ENCODE measurements at regions not wholly inside any gene's neighbourhood (a gene's known extent, or its start where the extent isn't known, plus 50 kb on each side); places are given as distances from the start of the nearest gene placed in this dataset.

DNA sequence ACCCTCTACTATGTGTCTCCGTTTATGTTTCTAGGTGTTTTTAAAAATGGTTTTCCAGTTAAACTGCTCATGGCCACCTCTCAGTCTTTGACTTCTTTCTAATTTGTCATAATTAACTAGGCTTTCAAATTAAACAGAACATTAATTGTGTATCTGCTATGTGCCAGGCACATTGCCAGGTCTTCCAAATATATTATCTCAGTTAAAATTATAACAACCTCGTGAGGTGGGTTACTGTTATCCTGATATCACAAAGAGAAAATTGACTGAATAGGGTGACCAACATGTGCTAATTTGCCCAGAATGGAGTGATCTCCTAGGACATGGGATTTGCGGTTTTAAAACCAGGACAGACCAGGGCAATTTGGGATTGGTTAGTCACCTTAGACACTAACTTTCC, 222.4 kb upstream of the TLE3 start:
- intact Hi-C loops (cut with micrococcal nuclease): no loop called here
- no peak overlapping the region for H3K27ac ChIP-seq (replicated peaks)
- peaks cover 36% of the 10 kb centered on the region for H3K4me1 ChIP-seq
- TF ChIP-seq, protein P1, sequence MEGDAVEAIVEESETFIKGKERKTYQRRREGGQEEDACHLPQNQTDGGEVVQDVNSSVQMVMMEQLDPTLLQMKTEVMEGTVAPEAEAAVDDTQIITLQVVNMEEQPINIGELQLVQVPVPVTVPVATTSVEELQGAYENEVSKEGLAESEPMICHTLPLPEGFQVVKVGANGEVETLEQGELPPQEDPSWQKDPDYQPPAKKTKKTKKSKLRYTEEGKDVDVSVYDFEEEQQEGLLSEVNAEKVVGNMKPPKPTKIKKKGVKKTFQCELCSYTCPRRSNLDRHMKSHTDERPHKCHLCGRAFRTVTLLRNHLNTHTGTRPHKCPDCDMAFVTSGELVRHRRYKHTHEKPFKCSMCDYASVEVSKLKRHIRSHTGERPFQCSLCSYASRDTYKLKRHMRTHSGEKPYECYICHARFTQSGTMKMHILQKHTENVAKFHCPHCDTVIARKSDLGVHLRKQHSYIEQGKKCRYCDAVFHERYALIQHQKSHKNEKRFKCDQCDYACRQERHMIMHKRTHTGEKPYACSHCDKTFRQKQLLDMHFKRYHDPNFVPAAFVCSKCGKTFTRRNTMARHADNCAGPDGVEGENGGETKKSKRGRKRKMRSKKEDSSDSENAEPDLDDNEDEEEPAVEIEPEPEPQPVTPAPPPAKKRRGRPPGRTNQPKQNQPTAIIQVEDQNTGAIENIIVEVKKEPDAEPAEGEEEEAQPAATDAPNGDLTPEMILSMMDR (IDR thresholded peaks at IDR 0.05; ENCODE audit: borderline replicate concordance): no peak
- H3K36me3 ChIP-seq: no peaks in the 10 kb centered on the region
- no peak overlapping the region for H3K4me3 ChIP-seq
- DNase-seq: no peak
- no peaks in the 10 kb centered on the region for H3K9me3 ChIP-seq (replicated peaks)
- peaks cover 37% of the 10 kb centered on the region for H3K27me3 ChIP-seq (ENCODE audit: low read depth)

DNA sequence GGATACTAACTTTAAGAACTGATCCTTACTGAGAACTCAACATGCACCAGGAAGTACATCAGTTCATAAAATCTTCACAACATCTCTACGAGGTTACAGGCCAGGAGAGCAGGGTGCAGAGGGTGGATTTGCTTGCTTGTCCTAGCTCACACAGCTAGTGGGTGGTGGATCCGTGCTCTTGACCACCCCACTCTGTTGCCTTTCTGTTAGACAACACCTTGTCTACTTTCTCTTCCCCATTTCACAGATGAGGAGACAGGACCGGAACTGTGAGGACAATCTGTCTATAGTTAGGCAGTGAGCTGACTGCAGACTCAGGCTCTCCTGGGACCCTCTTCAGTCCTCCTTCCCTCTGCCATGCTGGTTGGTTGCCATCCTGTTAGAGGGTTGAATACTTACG, 221.7 kb upstream of the TLE3 start:
- Histone ChIP-seq H3K9me3 (replicated peaks) (no peaks in the 10 kb centered on the region), H3K27me3 (ENCODE audit: low read depth) (peaks cover 43% of the 10 kb centered on the region), H3K36me3 (no peaks in the 10 kb centered on the region), H3K4me3 (no peak overlapping the region), H3K27ac (replicated peaks) (no peak overlapping the region), H3K4me1 (peaks cover 35% of the 10 kb centered on the region)
- intact Hi-C loops (cut with micrococcal nuclease): no loop called here
- DNase-seq: no peak
- TF ChIP-seq, protein P1 (IDR thresholded peaks at IDR 0.05; ENCODE audit: borderline replicate concordance): no peak

DNA sequence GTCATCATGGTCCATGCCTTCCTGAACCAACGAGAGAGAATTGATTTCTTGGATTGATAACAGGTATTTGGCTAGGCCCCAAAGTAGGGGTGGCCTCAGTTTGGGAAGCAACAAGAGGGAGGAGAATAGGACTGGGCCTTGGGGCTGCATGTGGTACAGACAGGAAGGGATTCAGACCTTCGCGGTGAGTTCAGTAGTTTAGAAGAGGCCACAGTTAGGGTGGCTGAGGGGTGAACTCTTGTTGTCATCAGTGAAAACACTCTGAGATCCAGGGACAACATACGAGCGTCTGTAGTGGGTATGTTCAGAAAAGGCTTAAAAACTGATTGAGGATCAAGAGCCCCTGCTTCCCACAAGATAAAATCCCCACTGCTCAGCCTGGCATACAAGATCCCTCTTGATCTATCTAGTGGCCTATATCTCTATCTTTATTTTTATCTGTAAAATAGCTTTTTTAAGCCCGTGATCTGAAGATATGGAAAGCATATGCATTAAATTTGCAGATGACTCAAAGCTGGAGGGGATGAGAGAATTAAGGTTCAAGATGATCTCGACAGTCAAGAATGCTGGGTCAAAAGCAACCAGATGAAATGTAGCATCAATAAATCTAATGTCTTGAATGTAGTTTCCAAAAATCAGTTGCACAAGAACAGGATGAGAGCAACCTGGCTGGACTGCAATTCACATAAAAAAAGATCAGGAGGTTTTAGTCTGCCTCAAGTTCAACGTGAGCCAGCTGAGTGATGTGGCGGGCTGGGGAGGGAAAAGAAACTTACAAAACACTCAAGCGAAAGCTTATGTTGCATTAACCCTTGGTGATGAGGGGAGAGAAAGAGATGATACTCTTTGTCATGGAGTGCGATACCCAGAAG, 221.1 kb upstream of the TLE3 start:
- H3K27me3 ChIP-seq (ENCODE audit: low read depth): peaks cover 48% of the 10 kb centered on the region
- no peak overlapping the region for H3K4me3 ChIP-seq
- no peak for DNase-seq
- no peak overlapping the region for H3K27ac ChIP-seq (replicated peaks)
- no peaks in the 10 kb centered on the region for H3K36me3 ChIP-seq
- H3K4me1 ChIP-seq: peaks cover 28% of the 10 kb centered on the region
- intact Hi-C loops (cut with micrococcal nuclease): no loop called here
- TF ChIP-seq, protein P1 (IDR thresholded peaks at IDR 0.05; ENCODE audit: borderline replicate concordance): no peak
- H3K9me3 ChIP-seq (replicated peaks): no peaks in the 10 kb centered on the region

DNA sequence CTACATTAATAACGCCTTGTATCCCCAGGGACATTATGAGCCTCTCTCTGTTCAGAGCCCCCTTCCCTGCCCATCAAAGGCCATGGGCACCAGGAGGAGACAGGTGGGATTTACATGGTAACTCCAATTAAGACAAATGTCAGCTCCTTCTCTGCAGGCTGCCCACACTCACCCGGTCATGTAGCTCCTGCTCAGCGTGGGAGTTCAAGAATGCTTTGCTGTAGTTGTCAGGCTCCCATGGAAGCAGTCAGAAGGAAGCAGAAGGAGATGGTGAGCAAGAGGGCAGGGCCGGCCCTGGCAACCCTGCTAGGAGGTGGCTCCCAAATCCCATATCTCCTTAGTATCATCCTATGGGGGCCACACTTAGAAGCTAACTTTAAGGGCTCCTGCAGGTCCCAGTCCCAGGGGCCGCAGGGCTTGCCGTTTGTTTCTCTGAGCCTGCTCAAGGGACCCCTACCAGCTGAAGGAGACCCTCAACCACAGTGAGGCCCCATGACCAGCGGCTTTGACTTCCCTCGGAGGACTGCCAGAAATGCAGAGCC, 218.4 kb upstream of the TLE3 start:
- H3K27me3 ChIP-seq (ENCODE audit: low read depth): peaks cover 72% of the 10 kb centered on the region
- TF ChIP-seq, protein P1 (IDR thresholded peaks at IDR 0.05; ENCODE audit: borderline replicate concordance): no peak
- intact Hi-C loops (cut with micrococcal nuclease): no loop called here
- no peaks in the 10 kb centered on the region for H3K36me3 ChIP-seq
- no peak for DNase-seq
- H3K4me3 ChIP-seq: no peak overlapping the region
- H3K9me3 ChIP-seq (replicated peaks): no peaks in the 10 kb centered on the region
- no peak overlapping the region for H3K27ac ChIP-seq (replicated peaks)
- H3K4me1 ChIP-seq: peaks cover 6% of the 10 kb centered on the region

DNA sequence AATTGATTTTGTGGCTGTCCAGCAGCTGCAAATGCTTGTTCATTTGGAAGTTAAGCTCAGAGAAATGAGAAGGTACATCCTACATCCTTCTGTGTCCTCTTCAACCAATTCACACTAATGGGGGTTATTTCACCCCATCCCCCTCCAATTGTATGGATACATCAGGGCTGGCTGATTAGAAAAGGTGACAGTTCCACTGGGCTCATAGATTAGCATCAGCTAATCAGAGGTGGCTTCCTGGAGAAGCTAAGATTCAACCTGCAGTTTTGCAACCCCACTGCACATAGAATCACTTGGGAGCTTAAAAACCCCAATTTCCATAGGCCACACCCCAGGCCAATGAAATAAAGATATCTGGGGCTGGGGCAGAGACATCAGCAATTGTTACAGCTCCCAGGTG, 217.7 kb upstream of the TLE3 start:
- DNase-seq: no peak
- TF ChIP-seq, protein P1 (IDR thresholded peaks at IDR 0.05; ENCODE audit: borderline replicate concordance): no peak
- H3K36me3 ChIP-seq: no peaks in the 10 kb centered on the region
- intact Hi-C loops (cut with micrococcal nuclease): no loop called here
- no peak overlapping the region for H3K27ac ChIP-seq (replicated peaks)
- no peaks in the 10 kb centered on the region for H3K4me1 ChIP-seq
- H3K9me3 ChIP-seq (replicated peaks): no peaks in the 10 kb centered on the region
- H3K4me3 ChIP-seq: no peak overlapping the region
- peaks cover 78% of the 10 kb centered on the region for H3K27me3 ChIP-seq (ENCODE audit: low read depth)

All from left ventricle myocardium inferior (tissue), 1 donor.